Upper lobe of left lung (tissue), 6 donors: ENCODE measurements at regions not wholly inside any gene's neighbourhood (a gene's known extent, or its start where the extent isn't known, plus 50 kb on each side); places are given as distances from the start of the nearest gene placed in this dataset.

Experiments used
- ATAC-seq, 2 donors: fragments of 200-7000 bp; cut with Tn5 transposase; one replicate each; pipeline ENCODE4 v1.9.1; 2022; ENCODE audit warnings: mild to moderate bottlenecking in 2 of 2, moderate library complexity in 2 of 2; ENCODE audit not compliant: low FRiP score in 2 of 2
- DNase-seq, 2 donors: peaks; one replicate each; pipeline ENCODE4 v3.0.0-alpha.2; 2019 to 2020
- H3K27ac ChIP-seq, 4 donors: fragments of 200-600 bp; sonication (generic); one replicate each; pipeline ENCODE4 v1.5.1; 2016 to 2019
- H3K27me3 ChIP-seq, 4 donors: fragments of 200-600 bp; sonication (generic); one replicate each; pipeline ENCODE4 v1.5.1; 2017 to 2019
- H3K36me3 ChIP-seq, 4 donors: fragments of 200-600 bp; sonication (generic); one replicate each; pipeline ENCODE4 v1.5.1; 2016 to 2019
- H3K4me1 ChIP-seq, 4 donors: fragments of 200-600 bp; sonication (generic); one replicate each; pipeline ENCODE4 v1.5.1; 2018 to 2019
- H3K4me3 ChIP-seq, 4 donors: fragments of 200-600 bp; sonication (generic); one replicate each; pipeline ENCODE4 v1.5.1; 2017 to 2019; ENCODE audit warnings: mild to moderate bottlenecking in 2 of 4, moderate library complexity in 1 of 4
- H3K9me3 ChIP-seq, 4 donors: fragments of 200-600 bp; sonication (generic); one replicate each; pipeline ENCODE4 v1.5.1; 2018 to 2019
- CTCF ChIP-seq, 6 experiments: fragments of 450-650 bp in 4 of 6; fragments of 200-600 bp in 2 of 6; sonication (generic) in 2 of 6; IDR thresholded peaks; one replicate each; pipeline ENCODE4 v1.5.1; 2016 to 2019; ENCODE audit warnings: antibody characterized with exemption in 6 of 6
- EP300 ChIP-seq, 4 donors: sonication (generic); formaldehyde crosslinking; IDR thresholded peaks; one replicate each; pipeline ENCODE4 v1.5.1; 2017; ENCODE audit warnings: antibody characterized with exemption in 4 of 4, control low read depth in 2 of 4
- POLR2A ChIP-seq, 4 donors: fragments of 450-650 bp; IDR thresholded peaks; one replicate each; pipeline ENCODE4 v1.5.1; 2016 to 2017; ENCODE audit warnings: antibody characterized with exemption in 4 of 4, mild to moderate bottlenecking in 2 of 4
- POLR2AphosphoS5 ChIP-seq, 2 donors: sonication (generic); formaldehyde crosslinking; IDR thresholded peaks; one replicate each; pipeline ENCODE4 v1.5.1; 2017; ENCODE audit warnings: antibody characterized with exemption in 2 of 2
- WGBS, 2 donors: methylation state at CpG; one replicate each; pipeline ENCODE4 v1.1.5; 2017 to 2018; 5-methylcytosine and 5-hydroxymethylcytosine counted together
- donor health status: DM: no; HTN: no; CAD: no; lungs with moderate emphysema.
- donor health status: DM: no; HTN: yes; CAD: no; lungs with severe emphysema.

GRCh38 chrX:20431486-20431885 lies 164.8 kb upstream of the RPS6KA3 start:
- TF ChIP-seq POLR2A (IDR thresholded peaks at IDR 0.05) (no peak), POLR2AphosphoS5 (IDR thresholded peaks at IDR 0.05) (no peak), EP300 (IDR thresholded peaks at IDR 0.05) (no peak), CTCF (IDR thresholded peaks at IDR 0.05) (no peak)
- H3K9me3 ChIP-seq, result no peaks in the 10 kb centered on the region
- H3K27ac ChIP-seq, result no peak overlapping the region
- peaks cover 0 to 4% (median 0%) of the 10 kb centered on the region in 4 donors for H3K4me1 ChIP-seq
- 57 to 64% methylated on average over 1 of the region's 1 CpG for WGBS, 2 donors
- no peaks in the 10 kb centered on the region for H3K36me3 ChIP-seq
- DNase-seq (no peak), ATAC-seq (no peak)
- no peaks in the 10 kb centered on the region for H3K27me3 ChIP-seq
- H3K4me3 ChIP-seq, result no peak overlapping the region

DNA sequence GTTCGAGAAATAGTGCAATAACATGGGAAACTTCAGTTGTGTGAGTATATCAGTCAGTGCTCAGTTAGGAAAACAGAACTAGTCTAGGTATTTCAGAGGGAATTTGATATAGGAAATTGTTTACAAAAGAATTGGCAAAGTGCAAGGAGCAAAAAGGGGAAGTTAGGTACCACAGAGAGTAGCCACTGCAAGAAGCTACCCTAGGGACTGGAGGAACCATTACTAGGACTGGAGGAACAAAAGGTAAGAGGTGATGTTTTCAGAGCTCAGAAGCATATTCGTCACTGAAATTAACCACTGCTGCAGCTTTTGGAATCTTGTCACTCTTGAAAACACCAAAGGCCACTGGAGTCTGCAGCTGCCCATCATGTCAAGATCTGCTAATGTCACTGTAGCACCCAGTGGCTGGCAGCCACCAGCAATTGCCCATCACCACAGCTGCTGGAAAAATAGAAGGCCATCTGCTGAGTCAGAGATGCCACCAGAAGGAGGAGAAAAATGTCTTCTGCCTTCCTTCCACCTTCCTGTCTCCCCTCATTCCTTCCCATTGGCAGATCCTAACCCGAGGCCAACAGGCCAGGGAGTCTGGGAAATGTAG lies 160.6 kb upstream of the RPS6KA3 start:
- no peaks in the 10 kb centered on the region for H3K9me3 ChIP-seq
- H3K4me3 ChIP-seq, result no peak overlapping the region
- 59 to 82% methylated on average over 3 of the region's 3 CpGs for WGBS, 2 donors
- no peak for ATAC-seq
- DNase-seq, result no peak
- H3K27ac ChIP-seq, result no peak overlapping the region
- H3K4me1 ChIP-seq, result no peaks in the 10 kb centered on the region
- no peaks in the 10 kb centered on the region for H3K27me3 ChIP-seq
- H3K36me3 ChIP-seq, result no peaks in the 10 kb centered on the region
- TF ChIP-seq POLR2AphosphoS5 (IDR thresholded peaks at IDR 0.05), result no peak
- no peak for TF ChIP-seq CTCF (IDR thresholded peaks at IDR 0.05)
- TF ChIP-seq POLR2A (IDR thresholded peaks at IDR 0.05), result no peak
- TF ChIP-seq EP300 (IDR thresholded peaks at IDR 0.05), result no peak

DNA sequence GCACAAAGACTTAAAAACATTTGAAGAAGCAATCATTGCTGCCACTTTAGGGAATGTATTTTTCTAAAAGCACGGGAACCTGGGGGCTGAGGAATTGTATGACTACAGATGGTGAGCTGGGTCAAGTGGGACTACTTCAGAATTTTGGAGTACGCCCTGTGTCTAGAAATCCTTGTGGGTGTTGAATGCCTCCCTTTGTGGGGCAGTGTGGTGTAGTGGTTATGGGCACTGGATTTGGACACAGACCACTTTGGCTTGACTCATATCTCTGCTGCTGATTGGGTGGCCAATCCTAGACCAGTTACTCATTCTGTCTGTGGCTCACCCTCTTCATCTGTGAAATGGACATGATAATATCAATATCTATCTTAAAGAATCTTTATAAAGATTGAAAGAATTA lies 155.0 kb upstream of the RPS6KA3 start:
- no peaks in the 10 kb centered on the region for H3K9me3 ChIP-seq
- H3K4me1 ChIP-seq, result no peaks in the 10 kb centered on the region
- H3K27ac ChIP-seq, result no peak overlapping the region
- no peak overlapping the region for H3K4me3 ChIP-seq
- H3K36me3 ChIP-seq, result no peaks in the 10 kb centered on the region
- TF ChIP-seq EP300 (IDR thresholded peaks at IDR 0.05), result no peak
- no peak for TF ChIP-seq CTCF (IDR thresholded peaks at IDR 0.05)
- TF ChIP-seq POLR2AphosphoS5 (IDR thresholded peaks at IDR 0.05), result no peak
- no peak for TF ChIP-seq POLR2A (IDR thresholded peaks at IDR 0.05)
- DNase-seq (no peak), ATAC-seq (no peak)
- no peaks in the 10 kb centered on the region for H3K27me3 ChIP-seq
- 44 to 62% methylated on average over 2 of the region's 2 CpGs for WGBS, 2 donors

GRCh38 chrX:20421275-20421674 lies 154.6 kb upstream of the RPS6KA3 start:
- TF ChIP-seq POLR2AphosphoS5 (IDR thresholded peaks at IDR 0.05) (no peak), CTCF (IDR thresholded peaks at IDR 0.05) (no peak), EP300 (IDR thresholded peaks at IDR 0.05) (no peak), POLR2A (IDR thresholded peaks at IDR 0.05) (no peak)
- no peak for DNase-seq
- no peak for ATAC-seq

GRCh38 chrX:20420058-20420457 lies 153.3 kb upstream of the RPS6KA3 start:
- TF ChIP-seq CTCF (IDR thresholded peaks at IDR 0.05) (no peak), EP300 (IDR thresholded peaks at IDR 0.05) (no peak), POLR2A (IDR thresholded peaks at IDR 0.05) (no peak), POLR2AphosphoS5 (IDR thresholded peaks at IDR 0.05) (no peak)
- Histone ChIP-seq H3K4me1 (no peaks in the 10 kb centered on the region), H3K9me3 (no peaks in the 10 kb centered on the region), H3K4me3 (no peak overlapping the region), H3K27ac (no peak overlapping the region), H3K27me3 (no peaks in the 10 kb centered on the region), H3K36me3 (no peaks in the 10 kb centered on the region)
- 93 to 100% methylated on average over 2 of the region's 2 CpGs for WGBS, 2 donors
- no peak for ATAC-seq
- DNase-seq, result no peak

More at GRCh38 chrX:20421275-20421674, 154.6 kb upstream of the RPS6KA3 start:
- H3K27me3 ChIP-seq, result no peaks in the 10 kb centered on the region
- H3K4me3 ChIP-seq, result no peak overlapping the region
- H3K27ac ChIP-seq, result no peak overlapping the region
- no peaks in the 10 kb centered on the region for H3K4me1 ChIP-seq
- WGBS, 2 donors, result 28 to 41% methylated on average over 2 of the region's 2 CpGs
- H3K9me3 ChIP-seq, result no peaks in the 10 kb centered on the region
- no peaks in the 10 kb centered on the region for H3K36me3 ChIP-seq
